HG03342 (cell line): ENCODE measurements at regions not wholly inside any gene's neighbourhood (a gene's known extent, or its start where the extent isn't known, plus 50 kb on each side); places are given as distances from the start of the nearest gene placed in this dataset.

Experiments
- ATAC-seq: cut with Tn5 transposase; IDR thresholded peaks from one replicate; pipeline ENCODE4 v1.9.1; 2021; ENCODE audit warnings: mild to moderate bottlenecking, moderate library complexity; ENCODE audit not compliant: unreplicated experiment

DNA sequence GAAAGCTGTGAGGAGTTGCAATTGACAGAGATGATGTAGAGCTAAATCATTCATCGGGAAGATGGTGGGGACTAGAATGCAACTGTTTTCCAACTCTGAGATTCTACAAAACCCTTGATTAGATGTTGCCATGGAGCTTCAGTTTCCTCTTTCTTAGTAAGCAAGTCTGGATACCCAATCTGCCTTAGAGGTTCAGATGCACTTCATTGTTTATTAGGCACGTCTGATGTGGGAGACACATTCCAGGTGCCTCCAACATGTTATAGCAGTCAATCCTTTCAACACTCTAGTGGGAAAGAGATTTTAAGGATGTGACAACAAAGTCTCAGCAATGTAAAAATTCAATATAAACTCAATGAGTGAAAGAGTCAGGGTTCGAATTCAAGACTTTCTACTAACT is 291.3 kb upstream of the PHYHIPL start:
- ATAC-seq, result no peak

DNA sequence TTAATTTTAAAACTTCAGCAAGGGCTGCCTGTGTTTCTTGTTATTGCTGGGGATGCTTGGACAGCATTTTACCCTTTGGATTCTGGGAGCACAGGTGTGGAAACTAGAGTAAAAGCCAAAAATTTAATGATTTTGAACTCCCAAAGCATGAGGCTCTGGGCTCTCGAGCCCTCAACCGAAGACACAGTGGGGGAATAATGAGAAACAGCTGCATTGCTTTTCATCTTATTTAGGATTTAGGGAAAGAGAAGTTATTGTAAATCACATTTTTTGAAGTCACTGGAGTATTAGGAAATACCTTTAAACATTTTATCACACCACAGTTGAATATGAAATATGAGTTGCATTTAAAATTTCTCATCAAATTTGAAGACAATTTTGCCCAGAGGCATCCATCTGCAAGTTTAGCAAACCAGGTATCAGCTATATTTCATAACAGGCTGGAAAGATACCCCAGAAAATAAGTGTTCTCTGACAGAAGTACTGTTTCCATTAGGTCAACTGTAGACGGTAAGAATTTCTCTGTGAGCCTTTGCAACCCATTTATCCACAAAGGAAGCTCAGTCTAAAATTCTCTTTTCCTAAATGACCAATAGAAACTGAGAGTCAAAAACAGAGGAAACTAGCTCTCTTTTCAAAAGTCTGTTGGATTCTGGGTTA is 290.6 kb upstream of the PHYHIPL start:
- ATAC-seq, result no peak

DNA sequence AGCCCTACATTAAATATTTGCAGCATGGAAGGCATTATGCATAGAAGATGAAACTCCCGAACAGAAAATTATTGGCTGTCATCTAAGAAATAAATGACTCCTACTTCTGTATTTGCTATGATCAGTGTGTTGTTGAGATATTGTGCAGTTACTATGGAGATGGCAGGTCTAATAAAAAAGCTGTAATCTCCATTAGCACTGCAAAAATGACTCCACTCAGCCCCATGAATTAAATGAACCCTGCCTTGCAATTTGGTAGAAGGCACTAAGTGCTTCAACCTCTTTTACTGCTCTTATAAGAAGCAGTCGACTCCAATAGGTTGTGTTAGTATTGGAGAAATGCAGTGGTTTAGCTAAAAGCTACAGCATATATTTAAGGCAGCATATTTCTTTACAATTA is 290.0 kb upstream of the PHYHIPL start:
- ATAC-seq, result no peak

DNA sequence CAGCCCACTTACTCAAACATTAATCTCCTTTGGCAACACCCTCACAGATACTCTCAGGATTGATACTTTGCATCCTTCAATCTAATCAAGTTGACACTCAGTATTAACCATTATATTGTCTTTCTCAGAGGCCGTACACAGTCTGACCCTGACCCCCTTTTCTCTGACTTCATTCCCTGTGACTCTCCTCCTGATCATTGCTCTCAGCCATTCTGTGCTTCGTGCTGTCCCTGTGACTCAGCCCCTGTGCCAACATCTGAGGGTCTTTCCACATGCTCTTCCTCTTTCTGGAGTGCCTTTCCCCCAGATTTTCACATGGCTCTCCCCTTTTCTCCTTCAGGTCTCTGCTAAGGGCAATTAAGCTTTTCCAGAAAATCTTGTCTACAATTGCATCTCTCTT is 289.0 kb upstream of the PHYHIPL start:
- no peak for ATAC-seq

DNA sequence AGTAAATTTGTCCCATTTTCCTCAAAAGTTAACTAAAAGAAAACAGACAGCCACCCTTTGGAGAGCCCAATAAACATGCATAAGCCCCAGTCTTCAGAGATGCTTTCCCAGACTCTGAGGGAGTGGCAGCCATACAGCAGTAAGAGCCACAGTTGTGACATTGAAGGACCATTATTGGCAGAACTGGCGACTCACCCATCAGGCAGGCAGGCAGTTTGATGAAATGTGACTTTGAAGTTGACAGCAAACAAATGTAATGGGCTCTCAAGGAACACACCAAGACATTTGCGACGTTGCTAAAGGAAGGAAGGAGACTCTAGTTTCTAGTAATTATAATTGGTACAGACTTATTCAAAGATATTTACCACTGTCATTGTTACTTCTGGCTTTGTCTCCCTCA is 287.5 kb upstream of the PHYHIPL start:
- no peak for ATAC-seq

DNA sequence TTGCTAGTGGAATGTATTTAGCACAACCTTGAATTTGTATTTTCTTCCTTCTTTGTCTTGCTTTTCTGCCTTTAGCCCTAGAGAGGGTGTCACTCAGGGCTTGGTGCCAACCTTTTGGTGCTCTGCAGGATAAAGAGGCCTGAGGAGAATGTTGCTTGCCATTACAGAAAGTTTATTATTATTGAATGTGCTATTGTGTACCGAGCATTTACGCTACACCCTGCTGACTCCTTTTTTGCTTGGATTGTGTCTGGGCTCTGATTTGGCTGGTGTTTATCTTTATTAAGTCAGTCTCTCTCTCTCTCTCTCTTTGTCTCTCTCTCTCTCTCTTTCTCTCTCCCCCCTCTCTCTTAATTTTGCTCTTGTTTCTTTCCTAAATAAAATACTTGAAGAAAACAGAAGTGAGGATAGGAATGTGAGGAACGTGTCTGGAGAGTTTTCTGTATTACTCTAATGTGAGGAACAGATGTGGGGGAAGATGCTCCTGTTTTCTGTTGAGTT is 284.4 kb upstream of the PHYHIPL start:
- no peak for ATAC-seq

DNA sequence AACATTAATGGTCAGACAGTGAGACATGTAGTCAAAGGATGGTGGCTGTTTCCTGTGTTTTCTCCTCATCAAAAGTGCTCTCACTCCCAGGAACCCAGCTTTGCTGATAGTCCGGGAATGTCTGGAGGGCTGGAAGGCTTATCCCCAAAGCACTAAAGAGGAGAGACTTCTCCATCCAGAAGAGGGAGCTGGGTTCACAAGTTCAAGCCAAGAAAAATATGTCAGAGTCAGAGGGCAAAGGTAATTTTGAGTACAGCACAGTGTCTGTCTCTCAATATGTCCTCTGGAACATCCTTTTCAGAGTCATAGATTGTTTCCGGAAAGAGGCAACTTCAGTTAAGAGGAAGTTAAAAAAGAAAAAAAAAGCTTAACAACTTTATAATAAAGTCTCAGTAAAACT is 281.5 kb upstream of the PHYHIPL start:
- no peak for ATAC-seq

DNA sequence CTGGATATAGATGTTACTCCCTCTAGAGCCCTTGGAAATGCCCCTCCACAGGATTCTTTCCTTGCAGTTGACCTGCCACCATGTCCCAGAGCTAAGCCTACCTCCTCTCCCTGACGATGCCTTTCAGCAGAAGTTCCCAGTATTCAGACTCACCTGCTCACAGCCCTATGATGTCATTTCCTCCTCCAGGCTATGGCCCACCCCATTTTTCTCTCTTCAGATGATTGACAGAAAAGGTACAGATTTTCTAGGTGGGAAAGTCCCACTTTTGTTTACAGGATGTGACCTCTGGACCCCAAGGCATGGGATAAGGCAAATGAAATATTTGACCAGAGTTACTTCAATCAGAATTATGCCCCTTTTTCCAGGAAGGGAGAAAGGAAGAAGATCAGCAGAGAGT is 280.2 kb upstream of the PHYHIPL start:
- ATAC-seq, result no peak

DNA sequence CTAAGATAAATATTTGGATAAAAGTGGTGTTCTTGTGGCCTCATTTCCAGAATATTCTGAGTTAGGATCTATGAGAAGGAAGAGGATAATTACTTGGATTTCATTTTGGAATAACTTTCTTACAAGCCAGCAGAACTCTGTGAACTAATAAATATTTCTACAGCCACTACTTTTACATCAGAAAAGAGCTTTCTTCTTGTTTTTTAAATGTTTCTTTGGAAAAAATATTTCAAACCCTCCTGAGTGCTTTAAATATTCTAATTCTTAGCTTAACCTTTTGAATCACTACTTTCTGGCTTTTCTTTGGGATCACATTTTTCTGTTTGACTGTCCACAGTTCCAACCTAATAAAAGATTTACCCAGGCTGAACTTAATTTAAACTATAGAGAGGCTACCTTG is 279.2 kb upstream of the PHYHIPL start:
- ATAC-seq, result no peak

DNA sequence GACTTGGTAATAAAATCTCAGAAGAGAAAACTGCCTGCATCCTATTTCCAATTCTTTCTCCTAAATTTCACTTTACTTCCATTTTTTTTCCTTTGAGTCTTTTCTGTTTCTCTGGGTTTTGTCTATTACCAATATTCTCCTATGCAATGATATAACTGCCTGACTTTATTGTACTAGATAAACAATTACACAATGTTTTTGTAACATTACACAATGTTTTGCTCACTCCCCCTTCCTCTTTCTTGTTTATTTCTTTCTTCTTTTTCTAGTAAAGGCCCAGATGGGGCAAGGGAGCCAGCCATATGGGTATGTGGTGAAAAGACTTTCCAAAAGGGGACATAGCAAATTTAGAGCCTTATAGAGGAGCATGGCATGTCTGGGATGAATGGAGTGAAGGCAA is 278.7 kb upstream of the PHYHIPL start:
- ATAC-seq, result no peak

DNA sequence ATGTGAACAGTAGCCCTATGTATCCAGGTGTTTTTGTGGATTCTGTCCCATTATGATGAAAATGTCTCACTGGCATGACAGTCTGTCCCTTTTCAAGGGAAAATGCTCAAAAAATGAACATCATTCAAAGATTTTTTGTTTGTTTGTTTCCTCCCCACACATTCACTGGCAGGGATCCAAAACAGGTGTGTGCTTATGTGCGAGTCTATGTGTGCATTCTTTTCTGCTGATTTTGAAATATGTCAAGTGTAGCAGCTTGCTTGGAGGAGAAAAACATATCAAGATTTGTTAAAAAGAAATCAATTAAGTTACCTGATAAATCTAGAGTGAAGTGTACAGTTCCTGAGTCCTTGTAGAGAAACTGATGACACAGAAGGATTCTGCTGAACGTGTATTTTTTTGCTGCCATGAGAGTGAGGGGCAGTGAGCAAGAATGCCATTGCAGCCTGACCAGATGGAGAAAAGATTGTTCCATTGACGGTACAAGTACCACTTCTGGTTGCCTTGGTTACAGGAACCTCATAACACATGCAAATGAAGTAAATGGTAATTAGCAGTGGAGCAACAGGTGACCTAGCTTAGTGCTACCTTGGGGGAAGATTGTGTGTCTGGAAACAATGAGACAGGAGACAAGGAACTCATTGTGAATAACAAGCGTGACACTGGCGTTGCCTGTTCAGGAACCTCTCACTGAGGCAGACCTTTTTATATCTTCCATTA is 277.4 kb upstream of the PHYHIPL start:
- no peak for ATAC-seq

DNA sequence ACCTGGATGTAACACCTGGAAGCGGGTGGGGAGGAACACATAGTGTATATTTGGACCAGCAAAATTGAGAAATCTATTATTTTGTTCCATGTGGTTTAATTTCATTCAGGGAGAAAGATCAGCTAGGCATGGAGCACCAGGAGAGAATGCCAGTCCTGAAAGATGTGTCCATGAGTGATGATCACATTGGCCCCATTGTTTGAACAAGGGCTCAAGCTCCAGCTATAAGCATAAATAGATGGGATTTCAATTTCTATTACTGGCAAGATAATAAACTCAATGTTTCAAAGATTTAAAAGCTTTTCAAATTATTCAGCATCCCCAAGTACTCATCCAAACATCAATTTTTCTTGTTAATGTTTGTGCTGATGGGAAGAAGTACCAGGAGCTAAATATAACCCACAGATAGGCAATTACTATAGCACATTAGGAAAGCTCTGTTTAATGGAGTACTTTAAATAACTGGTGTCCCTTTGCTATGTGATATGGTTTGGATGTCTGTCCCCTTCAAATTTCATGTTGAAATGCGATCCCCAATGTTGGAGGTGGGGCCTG is 275.3 kb upstream of the PHYHIPL start:
- no peak for ATAC-seq

DNA sequence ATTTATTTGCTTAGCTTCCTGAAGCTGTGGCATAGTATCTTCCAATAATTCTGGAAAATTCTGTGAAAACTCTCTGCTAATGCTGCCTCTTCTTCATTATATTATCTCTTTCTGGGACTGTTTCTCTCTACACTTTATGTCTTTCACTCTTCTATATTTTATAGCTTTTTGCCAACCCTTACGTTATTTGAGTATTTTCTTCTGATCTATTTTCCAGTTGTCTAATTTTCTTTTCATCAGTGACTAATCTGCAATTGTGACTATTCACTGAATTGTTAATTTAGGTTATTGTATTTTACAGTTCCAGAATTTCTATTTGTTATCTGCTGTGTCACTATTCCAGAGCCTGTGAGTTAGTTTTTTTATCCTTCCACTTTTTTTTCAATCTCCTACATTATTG is 273.4 kb upstream of the PHYHIPL start:
- ATAC-seq, result no peak

DNA sequence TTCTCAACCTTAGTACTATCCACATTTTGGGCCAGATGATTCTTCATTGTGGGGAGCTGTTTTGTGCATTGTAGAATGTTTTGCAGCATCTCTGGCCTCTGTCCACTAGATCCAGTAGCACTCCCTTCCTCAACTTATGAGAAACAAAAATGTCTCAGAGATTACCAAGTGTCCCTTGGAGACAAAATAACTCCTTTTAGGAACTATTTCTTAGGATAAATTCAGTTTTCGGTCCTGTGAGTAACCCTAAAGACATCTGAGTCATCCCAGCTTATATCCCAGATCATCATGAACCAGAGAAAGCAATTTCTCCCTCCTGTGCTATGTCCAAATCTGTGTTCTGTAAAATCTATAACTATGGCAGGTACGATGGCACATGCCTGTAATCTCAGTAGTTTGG is 266.6 kb upstream of the PHYHIPL start:
- ATAC-seq, result no peak

DNA sequence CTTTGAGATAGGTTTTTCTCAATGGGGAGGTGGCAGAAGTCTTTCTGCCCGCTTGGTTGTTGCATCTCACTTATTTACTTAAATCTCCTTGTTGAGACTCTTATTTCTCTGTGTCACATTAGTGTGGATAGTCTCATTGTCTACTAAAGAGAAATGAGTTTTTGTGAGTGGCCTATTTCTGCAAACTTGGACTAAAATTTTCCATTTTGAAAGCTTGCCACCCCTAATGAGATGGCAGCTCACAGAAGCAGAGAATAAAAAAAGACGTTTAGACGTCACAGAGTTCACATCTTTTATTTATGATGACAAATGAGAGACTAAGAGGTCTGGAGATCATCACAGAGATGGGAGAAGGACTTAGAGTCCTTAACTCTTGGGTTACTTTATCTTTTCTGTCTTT is 262.7 kb upstream of the PHYHIPL start:
- no peak for ATAC-seq

DNA sequence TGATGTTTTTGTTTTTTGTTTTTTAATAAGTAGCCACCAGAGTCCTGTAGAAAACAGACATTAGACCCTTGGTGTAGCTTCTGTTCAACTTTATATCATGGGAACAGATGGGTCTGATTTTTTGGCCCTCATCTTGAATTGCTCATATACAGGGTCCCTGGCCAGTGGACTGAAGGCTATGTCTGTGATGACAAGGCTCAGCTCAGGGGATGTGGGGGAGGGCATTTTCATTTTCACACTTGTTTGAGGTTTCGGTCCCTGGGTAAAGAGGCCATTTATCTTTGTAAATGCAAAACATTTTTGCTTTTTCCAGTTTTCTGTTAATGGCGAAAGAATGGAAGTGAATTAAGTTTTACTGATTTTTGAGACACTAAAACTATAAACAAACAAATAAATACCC is 257.6 kb upstream of the PHYHIPL start:
- ATAC-seq, result no peak

DNA sequence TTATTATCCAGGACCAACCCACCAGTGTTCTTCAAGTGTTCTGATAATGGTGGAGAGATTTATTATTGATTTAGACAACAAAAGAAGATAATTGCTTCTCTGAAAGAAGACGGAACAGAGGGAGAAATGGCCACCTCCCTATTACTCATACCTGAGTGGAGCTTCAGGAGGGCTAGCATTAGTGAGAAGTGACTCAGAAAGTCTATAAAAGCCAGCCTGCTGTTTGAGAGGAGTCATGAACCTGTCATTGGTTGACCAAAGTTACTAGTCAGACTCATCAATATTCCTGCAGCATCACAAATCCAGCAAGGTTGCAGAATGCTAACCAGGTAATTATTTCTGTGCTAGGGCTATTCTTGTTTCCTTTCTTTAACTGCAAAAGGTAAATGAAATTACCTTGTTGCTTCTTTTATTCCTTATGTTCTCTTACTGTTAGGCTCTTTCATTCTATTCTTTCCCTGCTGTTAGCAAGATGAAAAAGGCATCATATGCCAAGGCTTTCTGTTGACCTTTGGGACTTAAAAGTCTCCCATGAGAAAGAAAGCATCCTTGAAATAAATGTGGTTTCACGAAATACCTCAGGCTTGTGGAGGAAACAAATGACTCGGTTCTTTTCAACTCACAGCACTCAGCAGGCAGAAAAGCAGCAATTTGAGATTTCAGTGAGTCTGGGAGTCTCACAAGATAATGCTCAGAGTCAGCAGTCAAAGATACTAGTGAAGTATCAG is 256.4 kb upstream of the PHYHIPL start:
- no peak for ATAC-seq

DNA sequence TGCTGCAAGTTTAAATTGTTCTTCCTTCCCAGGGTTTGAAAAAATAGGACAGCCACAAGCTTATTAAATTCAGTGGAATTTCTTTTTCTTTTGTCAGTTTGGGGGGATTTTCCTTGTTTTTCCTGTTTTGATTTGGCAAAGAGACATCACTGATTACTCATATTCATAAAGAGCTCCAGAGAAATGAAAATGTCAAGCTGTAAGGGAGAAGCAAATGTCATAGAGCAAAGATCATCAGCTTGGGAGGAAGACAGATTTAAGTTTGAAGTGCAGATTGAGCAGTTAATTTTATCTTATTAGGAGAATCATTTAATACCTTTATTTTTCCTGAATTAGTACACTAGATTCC is 255.8 kb upstream of the PHYHIPL start:
- ATAC-seq, result no peak

DNA sequence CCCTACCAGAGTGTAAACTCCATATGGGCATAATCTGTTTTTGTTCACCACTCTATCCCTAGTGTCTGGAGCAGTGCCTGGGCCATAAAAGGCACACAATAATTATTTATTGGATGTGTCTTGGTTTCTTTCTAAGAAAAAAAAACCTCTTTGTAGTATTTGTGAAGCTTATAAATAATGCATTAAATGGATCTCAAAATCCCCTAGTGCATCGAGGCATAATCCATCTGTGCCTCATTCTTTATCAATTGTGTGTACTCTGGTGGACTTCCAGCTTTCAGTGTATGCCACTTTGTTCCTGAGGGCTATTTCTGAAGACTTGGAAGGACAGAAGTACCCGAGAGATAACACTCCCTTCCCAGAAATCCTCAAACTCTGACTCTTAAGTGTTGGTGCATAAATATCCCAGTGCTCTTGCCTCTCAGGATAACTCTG is 255.0 kb upstream of the PHYHIPL start:
- no peak for ATAC-seq

DNA sequence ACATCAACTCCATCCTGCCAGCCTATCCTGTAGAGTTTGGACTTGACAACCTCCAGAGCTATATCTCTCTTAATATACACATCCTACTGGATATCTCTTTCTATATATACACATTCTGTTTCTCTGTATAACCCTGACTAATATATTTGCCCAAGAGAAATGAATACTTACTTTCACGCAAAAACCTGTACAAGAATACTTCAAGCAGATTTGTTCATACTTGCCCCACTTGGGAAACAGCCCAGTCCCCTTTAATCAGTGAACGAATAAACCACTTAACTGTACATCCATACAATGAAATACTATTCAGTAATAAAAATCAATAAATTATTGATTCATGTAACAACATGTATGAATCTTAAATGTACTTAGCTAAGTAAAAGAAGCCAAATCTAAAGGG is 251.1 kb upstream of the PHYHIPL start:
- ATAC-seq, result no peak

DNA sequence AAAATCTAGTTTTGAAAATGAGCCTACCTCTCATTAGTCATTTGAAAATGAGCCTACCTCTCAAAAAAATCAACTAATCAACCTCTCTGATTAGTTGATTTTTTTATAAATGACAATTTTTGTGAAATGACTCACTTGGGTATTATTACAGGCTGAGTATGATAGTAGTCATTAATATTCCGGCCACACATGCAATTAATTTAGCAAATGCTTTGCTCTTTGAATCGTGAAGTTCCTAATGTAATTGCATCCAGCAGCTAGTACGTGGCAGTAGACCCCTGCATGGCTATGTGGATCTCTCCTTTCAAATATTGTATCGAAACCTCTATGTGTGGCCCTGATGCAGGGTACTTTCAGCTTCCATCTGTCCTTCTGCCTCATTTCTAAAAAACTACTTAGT is 245.9 kb upstream of the PHYHIPL start:
- no peak for ATAC-seq

DNA sequence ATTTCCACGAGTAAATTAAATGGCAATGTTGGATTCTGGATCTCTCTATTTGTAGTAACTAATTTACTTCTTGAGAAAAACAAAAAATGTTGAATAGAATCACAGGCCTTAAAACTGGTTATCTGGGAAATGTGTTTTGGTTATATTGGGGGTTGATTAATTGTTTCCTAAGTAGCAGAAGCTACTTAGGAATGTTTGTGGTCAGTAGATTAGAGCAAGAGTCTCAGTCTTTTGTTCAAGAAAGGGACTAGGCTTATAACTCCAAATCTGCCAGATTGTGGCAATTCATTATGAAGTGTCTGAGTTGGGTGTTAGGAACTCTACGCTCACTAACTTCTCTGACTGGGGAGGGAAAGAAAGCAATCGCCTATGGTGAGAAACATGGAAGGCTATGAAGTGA is 244.3 kb upstream of the PHYHIPL start:
- ATAC-seq, result no peak
